Skin epidermis (tissue), 12 donors: ENCODE measurements at regions not wholly inside any gene's neighbourhood (a gene's known extent, or its start where the extent isn't known, plus 50 kb on each side); places are given as distances from the start of the nearest gene placed in this dataset.

Experiments used
- H3K27ac ChIP-seq, 21 experiments: fragments of 200-600 bp; sonication (generic) in 11 of 21; one replicate each; pipeline ENCODE4 v1.5.0; 2020; ENCODE audit warnings: mild to moderate bottlenecking in 3 of 21, inconsistent platforms in 2 of 21, moderate library complexity in 2 of 21
- H3K4me3 ChIP-seq, 7 experiments: fragments of 200-600 bp; sonication (generic) in 2 of 7; one replicate each; pipeline ENCODE4 v1.5.0; 2020; ENCODE audit warnings: inconsistent platforms in 2 of 7, mild to moderate bottlenecking in 2 of 7, moderate library complexity in 1 of 7

DNA sequence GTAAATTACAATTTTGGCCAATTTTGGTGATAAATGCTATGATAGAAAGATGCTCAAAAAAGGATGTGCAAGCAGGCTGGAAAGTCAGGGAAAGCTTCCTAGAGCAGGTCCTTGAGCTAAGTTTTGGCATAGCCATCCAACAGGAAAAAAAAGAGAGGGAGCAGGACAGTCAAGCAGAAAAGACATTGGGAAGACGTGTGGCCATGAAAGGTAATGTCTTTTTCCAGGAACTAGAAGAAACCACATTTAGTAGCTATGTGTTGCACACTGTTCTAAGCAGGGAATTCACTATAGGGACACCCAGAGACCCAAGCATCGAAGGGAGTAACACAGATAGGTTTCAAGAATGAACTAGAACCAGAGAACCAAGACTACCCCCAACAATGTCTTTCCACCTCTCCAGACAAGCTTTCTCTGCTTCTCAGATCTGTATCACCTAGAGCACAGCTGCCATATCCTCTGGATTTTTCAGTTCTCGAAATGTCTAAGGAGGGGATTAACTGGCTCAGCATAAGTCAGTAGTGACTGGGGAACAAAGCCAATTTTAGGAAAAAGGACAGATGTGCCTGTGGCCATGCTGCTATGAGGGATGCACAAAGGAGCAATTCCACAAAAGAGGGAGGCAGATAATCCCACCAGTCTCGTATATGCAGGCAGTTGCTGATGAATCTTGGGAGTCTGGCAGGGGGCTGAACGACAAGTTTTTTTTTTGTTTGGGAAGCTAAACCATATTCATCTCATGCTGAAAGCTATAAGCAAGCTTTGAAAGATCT lies 97.1 kb upstream of the DAB1 start:
- Histone ChIP-seq H3K27ac (no peak overlapping the region), H3K4me3 (no peak overlapping the region)

- no peak overlapping the region for H3K27ac ChIP-seq
- H3K4me3 ChIP-seq, result no peak overlapping the region
Observed at GRCh38 chr1:57518496-57518895, 94.6 kb upstream of the DAB1 start.

- Histone ChIP-seq H3K4me3 (no peak overlapping the region), H3K27ac (no peak overlapping the region)
Observed at GRCh38 chr1:57517587-57518374, 93.9 kb upstream of the DAB1 start.

DNA sequence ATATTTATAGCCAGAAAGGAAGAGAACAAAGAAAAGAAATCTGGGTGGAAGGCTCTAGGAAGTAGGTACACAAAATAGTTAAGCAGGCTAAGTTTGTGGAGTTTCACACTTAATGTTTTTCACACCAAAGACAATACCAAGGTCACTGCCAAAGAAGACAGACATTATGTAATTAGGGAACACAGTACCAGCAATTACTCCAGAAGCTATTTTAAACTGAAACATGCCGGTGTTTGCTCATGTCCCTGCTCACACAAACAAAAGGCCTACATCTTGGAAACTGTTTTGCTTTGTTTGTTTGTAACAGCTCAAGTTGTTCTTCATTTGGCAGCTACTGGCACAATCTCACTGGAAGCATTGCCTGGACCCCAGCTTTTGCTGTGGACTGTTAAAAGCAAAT lies 88.5 kb upstream of the DAB1 start:
- no peak overlapping the region for H3K4me3 ChIP-seq
- no peak overlapping the region for H3K27ac ChIP-seq

DNA sequence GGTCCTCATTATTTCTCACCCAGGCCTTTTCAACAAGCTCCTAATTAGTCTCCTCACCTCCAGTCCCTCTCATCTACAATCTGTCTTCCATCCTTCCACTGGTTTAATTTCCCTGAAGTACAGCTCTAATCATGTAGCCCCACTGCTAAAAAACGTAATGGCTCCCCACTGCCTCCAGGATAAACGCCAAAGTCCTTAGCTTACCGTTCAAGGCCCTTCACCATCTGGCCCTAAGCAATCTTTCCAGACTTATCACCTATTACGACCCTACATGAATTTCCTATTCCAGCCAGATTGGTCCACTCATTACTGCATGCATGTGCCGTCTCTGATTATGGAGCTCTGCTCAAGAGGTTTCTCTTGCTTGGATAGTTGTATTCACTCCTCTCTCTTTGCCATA lies 83.1 kb upstream of the DAB1 start:
- Histone ChIP-seq H3K27ac (no peak overlapping the region), H3K4me3 (no peak overlapping the region)

DNA sequence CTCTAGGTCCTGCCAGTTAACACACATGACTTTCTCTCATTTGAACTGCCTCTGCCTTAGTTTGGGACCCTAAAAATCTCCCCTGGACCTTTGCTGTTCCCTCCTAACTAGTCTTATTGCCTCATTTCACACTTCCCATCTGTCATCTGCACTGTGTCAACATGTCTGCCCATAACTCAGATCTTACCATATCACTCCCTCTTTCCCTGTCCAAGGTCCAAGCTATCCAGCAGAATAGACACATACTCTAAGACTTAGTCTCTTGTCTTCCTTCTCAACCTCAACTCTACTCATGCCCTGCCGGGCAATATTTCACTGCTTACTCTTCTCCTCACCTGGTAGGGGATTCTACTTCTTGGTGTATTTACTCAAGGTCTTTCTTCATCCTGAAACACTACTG lies 79.5 kb upstream of the DAB1 start:
- Histone ChIP-seq H3K4me3 (no peak overlapping the region), H3K27ac (no peak overlapping the region)

DNA sequence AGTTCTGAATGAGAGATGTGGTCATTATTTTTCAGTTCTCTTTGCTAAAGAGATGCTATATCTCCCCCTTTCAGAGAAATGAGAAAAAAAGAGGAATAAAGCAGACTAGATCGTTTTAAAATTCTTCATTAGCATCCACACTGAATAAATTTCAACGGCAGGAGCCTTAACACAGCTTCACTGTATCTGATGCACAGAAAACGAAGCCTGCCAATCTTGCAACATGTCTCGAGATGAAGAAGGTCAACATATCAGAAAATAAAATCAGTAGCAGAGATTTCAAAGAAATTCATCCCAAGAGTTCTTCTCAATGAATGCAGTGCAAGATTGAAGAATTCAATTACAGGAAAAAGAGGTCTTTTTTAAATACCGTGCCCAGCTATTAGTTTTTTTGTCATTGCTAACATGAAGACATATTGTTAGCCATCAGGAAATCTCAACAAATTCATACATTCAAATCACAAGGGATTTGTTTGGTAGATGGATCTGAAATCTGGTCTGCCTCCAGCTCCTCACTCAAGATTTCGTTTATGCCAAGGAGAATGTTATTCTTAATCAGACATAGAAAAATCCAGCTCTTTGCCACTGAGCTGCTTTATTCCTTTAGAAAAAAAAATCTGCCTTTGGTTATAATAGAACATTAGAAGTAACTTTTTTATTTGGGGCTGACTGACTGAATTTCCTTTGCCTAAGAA lies 76.4 kb upstream of the DAB1 start:
- Histone ChIP-seq H3K4me3 (no peak overlapping the region), H3K27ac (no peak overlapping the region)

DNA sequence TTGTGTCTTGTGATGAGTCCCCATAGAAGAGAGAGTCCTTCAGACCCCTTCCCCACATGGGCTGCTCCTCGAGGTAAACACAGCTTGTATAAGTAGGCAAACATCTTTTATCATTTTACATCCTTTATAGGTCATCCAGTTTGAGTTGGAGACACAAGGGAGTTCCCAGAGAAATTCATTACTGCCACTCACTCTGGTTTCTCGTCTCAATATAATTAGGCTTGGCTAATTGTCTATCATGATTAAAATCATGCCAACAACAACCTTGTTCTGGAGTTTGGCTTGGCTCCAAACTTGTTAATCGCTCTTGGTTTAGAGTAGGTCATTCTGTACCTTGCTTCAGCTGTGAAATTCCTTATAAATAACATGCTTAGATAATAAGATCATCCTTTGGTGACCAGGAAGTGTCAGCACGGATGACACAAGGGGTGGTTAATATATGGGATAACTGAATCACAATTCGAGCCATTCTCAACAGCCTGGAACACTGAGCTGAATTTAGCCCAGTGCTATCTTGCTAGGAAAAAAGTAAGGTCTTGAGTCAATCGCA lies 70.7 kb upstream of the DAB1 start:
- H3K4me3 ChIP-seq, result no peak overlapping the region
- H3K27ac ChIP-seq, result no peak overlapping the region

GRCh38 chr1:57492586-57493226 lies 68.8 kb upstream of the DAB1 start:
- Histone ChIP-seq H3K4me3 (no peak overlapping the region), H3K27ac (no peak overlapping the region)

DNA sequence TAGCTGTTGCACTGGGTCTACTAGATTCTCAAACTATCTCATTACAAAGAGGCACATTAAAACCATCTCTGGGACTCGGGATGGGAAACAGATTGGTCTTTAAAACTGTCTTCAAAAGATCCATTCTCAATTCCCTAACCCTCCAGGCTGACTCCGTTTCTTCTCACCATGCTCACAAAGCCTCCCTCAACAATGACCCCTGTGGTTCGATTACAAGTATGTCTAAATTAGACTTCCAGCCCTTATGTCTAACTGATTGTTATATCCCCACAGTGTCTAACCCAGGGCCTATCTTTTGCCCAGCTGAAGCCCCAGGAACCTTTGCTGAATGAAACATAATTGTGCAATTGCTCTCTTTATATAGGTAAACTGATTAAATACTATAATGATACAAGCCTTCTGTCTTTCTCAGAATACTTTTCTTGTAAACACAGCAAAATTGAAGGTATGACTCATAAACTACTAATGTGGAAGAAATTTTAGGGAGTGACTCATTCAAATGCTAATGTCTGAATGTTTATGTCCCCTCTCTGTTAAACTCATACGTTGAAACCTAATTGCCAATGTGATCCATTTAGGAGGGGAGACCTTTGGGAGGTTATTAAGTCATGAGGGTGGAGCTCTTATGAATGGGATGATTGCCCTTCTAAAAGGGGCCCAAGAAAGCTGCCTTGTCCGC lies 65.6 kb upstream of the DAB1 start:
- no peak overlapping the region for H3K4me3 ChIP-seq
- peak overlapping the region in 1 of 21 experiments; percentile 69 for H3K27ac ChIP-seq

DNA sequence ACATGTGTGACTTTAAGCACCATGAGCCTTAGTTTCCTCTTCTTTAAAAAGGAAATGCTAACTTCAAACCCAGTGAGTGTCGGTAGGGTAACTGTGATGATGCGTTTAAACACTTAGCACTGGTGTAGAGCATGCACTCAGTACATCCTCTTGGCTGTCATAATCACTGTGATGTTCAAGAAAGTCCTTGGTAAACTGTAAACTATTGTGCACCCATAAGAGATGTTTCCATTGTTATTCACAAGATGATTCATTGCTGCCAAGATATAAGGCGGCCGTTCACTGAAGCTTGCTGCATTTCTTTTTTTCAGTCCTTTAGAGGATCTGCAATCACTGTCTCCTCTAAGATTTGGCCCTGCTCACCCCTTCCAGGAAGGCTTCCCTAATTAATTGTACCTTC lies 61.8 kb upstream of the DAB1 start:
- H3K27ac ChIP-seq, result no peak overlapping the region

GRCh38 chr1:57483954-57484353 lies 60.1 kb upstream of the DAB1 start:
- H3K4me3 ChIP-seq, result no peak overlapping the region
- H3K27ac ChIP-seq, result no peak overlapping the region

More for the DNA sequence above, 61.8 kb upstream of the DAB1 start:
- no peak overlapping the region for H3K4me3 ChIP-seq

- Histone ChIP-seq H3K27ac (no peak overlapping the region), H3K4me3 (no peak overlapping the region)
Observed at GRCh38 chr1:57479471-57479870, 55.6 kb upstream of the DAB1 start.

DNA sequence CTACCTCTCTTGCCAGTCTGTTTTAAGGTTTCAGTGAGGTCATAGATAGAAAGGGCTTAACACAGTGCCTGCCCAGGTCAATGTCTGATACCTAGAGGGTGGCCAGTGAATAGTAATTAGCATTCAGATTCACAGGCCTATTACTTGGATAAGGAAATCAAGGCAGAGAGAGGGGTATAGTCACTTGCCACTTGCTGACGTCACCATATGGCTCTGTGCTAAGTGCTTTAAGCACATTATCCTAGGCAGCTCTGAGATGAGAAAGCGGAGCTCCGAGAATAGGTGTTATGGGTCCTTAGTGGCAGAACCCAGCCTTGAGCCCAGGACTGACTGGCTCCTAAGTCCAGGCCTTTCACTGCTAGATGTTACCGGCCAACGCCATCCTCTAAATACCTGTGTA lies 51.5 kb upstream of the DAB1 start:
- H3K4me3 ChIP-seq, result no peak overlapping the region
- H3K27ac ChIP-seq, result no peak overlapping the region

- Histone ChIP-seq H3K27ac (no peak overlapping the region), H3K4me3 (no peak overlapping the region)
Observed at GRCh38 chr1:57474137-57474750, 50.4 kb upstream of the DAB1 start.
